Osteoblast (primary cell): ENCODE measurements at regions not wholly inside any gene's neighbourhood (a gene's known extent, or its start where the extent isn't known, plus 50 kb on each side); places are given as distances from the start of the nearest gene placed in this dataset.
A peak's percentile ranks its signal among the peaks of the same experiment; 100 is the strongest.

ENCODE experiments used
- DNase-seq: peaks from one replicate; pipeline ENCODE4 v3.0.0; 2011; ENCODE audit warnings: low spot score, mixed read lengths; ENCODE audit not compliant: insufficient read length; ENCODE audit errors: missing footprints
- H2AFZ ChIP-seq: 2 replicates; pipeline ENCODE4 v1.6.0; 2011; ENCODE audit warnings: mild to moderate bottlenecking, low read length
- H3K27ac ChIP-seq: 2 replicates; pipeline ENCODE4 v1.5.1; 2011; ENCODE audit warnings: mild to moderate bottlenecking, low read depth, low read length, moderate library complexity
- H3K27me3 ChIP-seq: 2 replicates; pipeline ENCODE4 v1.6.0; 2012; ENCODE audit warnings: mild to moderate bottlenecking, control low read depth, inconsistent platforms, low read length, moderate library complexity; ENCODE audit not compliant: insufficient read depth
- H3K36me3 ChIP-seq: 2 replicates; pipeline ENCODE4 v1.5.1; 2011; ENCODE audit warnings: mild to moderate bottlenecking, low read length, control low read depth, moderate library complexity; ENCODE audit not compliant: insufficient read depth
- H3K4me1 ChIP-seq: 2 replicates; pipeline ENCODE4 v1.5.1; 2011; ENCODE audit warnings: mild to moderate bottlenecking, low read length, control low read depth, moderate library complexity; ENCODE audit not compliant: insufficient read depth
- H3K4me2 ChIP-seq: 2 replicates; pipeline ENCODE4 v1.6.0; 2011; ENCODE audit warnings: mild to moderate bottlenecking, low read length; ENCODE audit not compliant: insufficient read depth
- H3K4me3 ChIP-seq: fragments of 200-600 bp; sonication (generic); 3 replicates; pipeline ENCODE4 v1.5.1; 2012; ENCODE audit warnings: mild to moderate bottlenecking, low read length, inconsistent platforms; ENCODE audit not compliant: insufficient read depth
- H3K79me2 ChIP-seq: 2 replicates; pipeline ENCODE4 v1.6.0; 2012; ENCODE audit warnings: mild to moderate bottlenecking, low read length, control low read depth, inconsistent platforms; ENCODE audit not compliant: insufficient read depth
- H3K9me3 ChIP-seq: 2 replicates; pipeline ENCODE4 v1.5.1; 2011; ENCODE audit warnings: low read depth, low read length, control low read depth
- H4K20me1 ChIP-seq: 2 replicates; pipeline ENCODE4 v1.6.0; 2012; ENCODE audit warnings: mild to moderate bottlenecking, low read length, control low read depth; ENCODE audit not compliant: insufficient read depth
- CTCF ChIP-seq: IDR thresholded peaks from 2 replicates; pipeline ENCODE4 v1.5.1; 2011; ENCODE audit warnings: mild to moderate bottlenecking, low read depth, low read length, moderate library complexity; ENCODE audit errors: extremely low read depth

GRCh38 chr3:64888840-64889392 is 201.1 kb upstream of the ADAMTS9 start:
- no peaks in the 10 kb centered on the region for H4K20me1 ChIP-seq
- no peaks in the 10 kb centered on the region for H3K27me3 ChIP-seq
- no peaks in the 10 kb centered on the region for H3K79me2 ChIP-seq
- H3K4me1 ChIP-seq, result no peaks in the 10 kb centered on the region
- H3K27ac ChIP-seq, result no peak overlapping the region
- no peak for DNase-seq
- H3K4me2 ChIP-seq, result no peak overlapping the region
- no peak overlapping the region for H3K4me3 ChIP-seq
- H3K9me3 ChIP-seq, result no peaks in the 10 kb centered on the region
- H3K36me3 ChIP-seq, result no peaks in the 10 kb centered on the region
- TF ChIP-seq CTCF, result no peak
- H2AFZ ChIP-seq, result no peak overlapping the region

DNA sequence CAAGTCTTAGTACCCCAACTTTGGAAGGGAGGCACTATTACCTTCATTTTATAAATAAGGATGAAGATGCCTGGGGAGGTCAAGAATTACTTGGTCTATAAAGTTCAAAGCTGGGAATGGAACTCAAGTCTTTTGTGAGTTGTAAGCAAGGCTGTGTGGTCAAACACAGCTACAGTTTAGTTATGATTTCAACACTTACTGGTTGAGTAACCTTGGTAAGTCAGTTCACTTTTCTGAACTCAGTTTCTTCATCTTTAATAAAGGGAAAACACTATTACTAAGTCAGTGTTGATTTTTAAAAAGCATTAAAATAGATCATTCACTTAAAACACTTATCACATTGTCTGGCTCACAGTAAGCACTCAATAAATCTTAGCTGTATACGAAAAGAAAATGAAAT is 200.4 kb upstream of the ADAMTS9 start:
- no peaks in the 10 kb centered on the region for H3K27me3 ChIP-seq
- H2AFZ ChIP-seq, result no peak overlapping the region
- peak; percentile 14 for DNase-seq
- no peaks in the 10 kb centered on the region for H3K36me3 ChIP-seq
- no peak for TF ChIP-seq CTCF
- no peaks in the 10 kb centered on the region for H3K4me1 ChIP-seq
- H4K20me1 ChIP-seq, result no peaks in the 10 kb centered on the region
- no peaks in the 10 kb centered on the region for H3K79me2 ChIP-seq
- H3K9me3 ChIP-seq, result no peaks in the 10 kb centered on the region
- no peak overlapping the region for H3K4me2 ChIP-seq
- H3K4me3 ChIP-seq, result no peak overlapping the region
- H3K27ac ChIP-seq, result no peak overlapping the region

DNA sequence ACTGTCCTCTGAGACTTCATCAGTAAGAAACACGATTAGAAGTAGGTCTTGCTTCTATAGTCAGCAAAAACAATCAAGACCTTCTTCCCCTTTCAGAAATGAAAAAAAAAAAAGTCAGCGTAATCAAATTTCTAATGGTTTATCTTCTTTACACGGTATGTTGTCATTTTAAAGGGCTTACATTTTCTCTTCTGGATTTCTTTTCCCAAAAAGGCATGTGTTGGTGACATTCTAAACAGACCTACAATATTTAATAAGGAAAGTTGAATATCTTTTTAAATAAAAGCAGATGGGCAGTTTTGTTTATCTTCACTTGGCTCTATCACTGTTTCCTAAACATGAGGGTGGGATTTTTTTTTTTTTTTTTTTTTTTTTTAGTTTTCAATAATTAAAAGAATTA is 197.3 kb upstream of the ADAMTS9 start:
- Histone ChIP-seq H3K4me3 (no peak overlapping the region), H3K9me3 (no peaks in the 10 kb centered on the region), H3K79me2 (no peaks in the 10 kb centered on the region), H3K27me3 (no peaks in the 10 kb centered on the region), H3K4me1 (no peaks in the 10 kb centered on the region), H3K36me3 (no peaks in the 10 kb centered on the region), H2AFZ (no peak overlapping the region), H4K20me1 (no peaks in the 10 kb centered on the region), H3K4me2 (no peak overlapping the region), H3K27ac (no peak overlapping the region)
- TF ChIP-seq CTCF, result no peak
- no peak for DNase-seq

GRCh38 chr3:64884536-64884935 is 196.7 kb upstream of the ADAMTS9 start:
- Histone ChIP-seq H3K4me3 (no peak overlapping the region), H2AFZ (no peak overlapping the region), H3K27ac (no peak overlapping the region), H3K36me3 (no peaks in the 10 kb centered on the region), H3K27me3 (no peaks in the 10 kb centered on the region), H3K9me3 (no peaks in the 10 kb centered on the region), H3K79me2 (no peaks in the 10 kb centered on the region), H3K4me2 (no peak overlapping the region), H3K4me1 (no peaks in the 10 kb centered on the region), H4K20me1 (no peaks in the 10 kb centered on the region)
- peak; percentile 6 for DNase-seq
- no peak for TF ChIP-seq CTCF
